ENCODE measurements at regions not wholly inside any gene's neighbourhood (a gene's known extent, or its start where the extent isn't known, plus 50 kb on each side); places are given as distances from the start of the nearest gene placed in this dataset.
"Not testable (repeated sequence)": the region's sequence is repeated elsewhere in the genome, so short reads cannot be mapped to it uniquely, and the experiment has no call there.

DNA sequence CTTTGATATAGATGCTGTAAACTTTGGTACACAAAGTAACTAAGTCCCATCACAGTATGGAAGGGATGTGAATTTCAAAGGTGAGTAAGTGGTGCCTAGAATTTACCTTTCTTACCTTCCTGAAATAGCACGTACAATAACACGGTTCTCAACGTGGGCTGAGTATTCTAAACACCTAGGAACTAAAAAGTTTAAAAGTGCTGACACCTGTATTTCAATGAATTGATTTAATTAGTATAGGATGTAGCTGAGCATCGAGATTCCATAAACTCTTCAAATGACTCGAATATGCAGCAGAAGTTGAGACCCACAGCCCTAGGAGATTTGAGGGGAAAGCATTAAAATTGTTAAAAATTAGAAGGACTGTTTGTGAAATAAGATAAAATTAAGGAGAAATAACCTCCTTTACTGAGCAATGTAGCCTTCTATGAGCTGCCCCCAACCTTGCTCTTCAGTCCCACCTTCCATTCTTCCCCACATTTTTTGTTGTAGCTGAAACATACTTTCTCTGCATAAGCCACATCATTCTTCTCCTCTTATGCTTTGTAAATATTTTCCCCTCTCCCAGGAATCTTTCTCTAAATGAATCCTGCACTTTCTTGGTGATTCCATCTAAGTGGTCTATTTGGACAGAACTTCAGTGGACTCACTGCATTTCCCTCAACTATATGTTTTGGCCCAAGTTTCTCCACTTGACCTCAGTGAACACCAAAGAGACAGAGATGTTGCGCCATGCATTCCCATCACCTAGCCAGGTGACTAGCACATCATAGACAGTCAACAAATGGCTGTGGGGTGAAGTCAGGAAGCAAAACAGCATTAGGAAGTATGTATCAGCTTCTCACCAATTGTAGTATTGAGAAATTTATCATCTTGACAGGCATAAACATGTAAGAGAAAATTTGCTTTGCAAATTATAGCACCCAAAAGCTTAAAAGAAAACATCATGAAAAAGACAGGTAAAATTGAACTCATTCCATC is 156.5 kb upstream of the TAS2R1 start:
- DNase-seq, result no peak

DNA sequence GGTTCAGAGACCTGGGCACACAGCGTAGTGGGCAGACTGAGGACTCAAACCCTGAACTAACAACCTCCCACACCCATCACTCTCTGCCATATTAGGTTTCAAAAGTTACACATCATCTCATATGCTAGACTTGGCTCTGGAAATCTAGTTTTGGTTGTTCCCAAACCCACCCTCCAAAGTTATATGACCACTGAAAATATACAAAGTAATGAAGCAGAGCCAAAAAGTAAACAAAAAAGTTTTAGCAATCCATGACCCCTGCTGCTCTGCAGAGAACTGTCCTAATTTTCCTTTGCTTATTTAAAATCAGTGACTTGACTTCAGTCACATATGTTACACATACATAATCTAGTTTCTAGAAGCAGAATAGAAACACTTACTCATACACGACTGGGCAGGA is 155.6 kb upstream of the TAS2R1 start:
- DNase-seq, result no peak

DNA sequence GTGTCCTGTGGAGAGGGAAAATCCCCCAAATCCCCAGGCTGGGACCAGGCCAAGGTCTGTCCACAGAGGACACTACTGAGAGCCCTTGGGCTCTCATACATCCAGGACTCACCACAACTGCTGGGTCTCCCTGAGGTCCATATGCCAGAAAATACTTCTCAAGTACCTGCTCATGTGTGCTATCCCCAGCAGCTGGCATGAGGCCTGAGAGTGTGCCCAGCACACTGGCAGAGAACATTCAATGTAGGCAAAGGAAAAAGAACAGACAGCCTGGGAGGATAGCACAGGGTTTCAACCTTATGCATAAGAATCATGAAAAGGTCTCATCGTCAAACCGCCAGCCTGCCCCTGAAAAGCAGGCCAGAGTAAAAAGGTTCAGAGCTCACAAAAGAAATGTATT is 154.1 kb upstream of the TAS2R1 start:
- DNase-seq, result no peak

DNA sequence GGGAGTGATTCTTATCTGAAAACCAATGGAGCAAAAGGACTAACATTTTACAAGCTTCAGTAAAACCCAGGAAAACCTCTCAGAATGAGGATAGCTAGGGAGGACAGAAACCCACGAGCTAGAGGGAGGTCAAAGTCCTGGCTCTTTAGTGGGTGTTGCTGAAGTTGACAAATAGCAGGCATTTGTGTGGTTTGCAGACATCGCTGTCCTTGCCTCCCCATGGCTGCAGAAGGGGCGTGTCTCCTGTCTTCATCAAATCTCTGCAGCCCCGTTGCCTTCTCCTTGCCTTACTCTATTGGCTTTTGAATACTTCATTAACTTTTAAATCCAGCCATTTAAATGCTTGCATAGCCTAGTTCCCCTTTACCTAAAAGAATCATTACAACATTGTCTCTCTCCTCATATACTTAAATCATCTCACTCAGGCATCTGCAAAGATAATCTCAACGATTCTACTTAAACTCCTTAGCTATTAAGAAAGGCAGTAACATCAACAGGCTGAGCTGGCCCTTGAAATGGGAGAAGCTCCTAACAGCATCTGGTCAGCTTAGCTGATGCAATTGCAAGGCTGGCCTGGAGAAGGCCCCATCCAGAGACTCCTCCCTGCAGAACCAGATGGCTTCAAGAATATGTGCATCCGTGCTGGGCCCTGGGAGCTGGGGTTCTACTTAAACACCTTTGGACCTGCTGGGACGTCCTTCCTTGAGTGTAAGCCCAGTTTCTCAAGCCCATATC is 152.8 kb upstream of the TAS2R1 start:
- no peak for DNase-seq

DNA sequence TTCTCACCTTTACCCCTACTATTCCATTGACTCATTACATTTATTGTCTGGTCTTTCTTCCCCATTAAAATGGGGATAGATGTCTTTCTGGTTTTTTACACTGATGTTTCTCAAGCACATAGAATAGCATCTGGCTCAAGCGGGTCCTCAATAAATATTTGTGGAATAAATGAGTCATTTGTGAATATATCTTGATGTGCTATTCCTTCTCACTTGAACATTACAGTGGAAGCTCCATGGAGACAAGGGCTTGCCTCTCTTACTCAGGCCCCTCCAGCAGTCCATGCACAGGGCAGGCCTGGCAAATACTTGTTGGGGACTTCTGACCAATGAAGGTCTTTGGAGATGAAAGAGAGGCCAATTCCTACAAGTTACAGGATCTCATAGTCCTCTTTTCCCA is 151.7 kb upstream of the TAS2R1 start:
- DNase-seq, result no peak

DNA sequence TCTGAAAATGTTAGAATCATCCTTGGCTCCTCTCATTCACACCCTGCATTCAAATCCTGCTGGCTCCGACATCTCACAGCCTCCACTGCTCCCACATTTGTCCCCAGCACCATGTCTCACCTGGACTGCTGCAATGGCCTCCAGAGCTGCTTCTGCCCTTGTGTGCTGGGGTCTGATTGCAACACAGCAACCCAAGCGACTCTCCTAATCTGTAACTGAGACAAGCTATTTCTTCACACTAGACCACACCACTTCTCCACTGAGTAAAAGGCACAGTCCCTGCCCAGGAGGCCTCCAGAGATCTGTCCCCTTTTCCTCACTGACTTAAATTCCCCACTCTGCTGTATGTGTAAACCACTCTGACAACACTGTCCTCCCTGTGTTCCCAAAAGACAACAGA is 151.1 kb upstream of the TAS2R1 start:
- no peak for DNase-seq

DNA sequence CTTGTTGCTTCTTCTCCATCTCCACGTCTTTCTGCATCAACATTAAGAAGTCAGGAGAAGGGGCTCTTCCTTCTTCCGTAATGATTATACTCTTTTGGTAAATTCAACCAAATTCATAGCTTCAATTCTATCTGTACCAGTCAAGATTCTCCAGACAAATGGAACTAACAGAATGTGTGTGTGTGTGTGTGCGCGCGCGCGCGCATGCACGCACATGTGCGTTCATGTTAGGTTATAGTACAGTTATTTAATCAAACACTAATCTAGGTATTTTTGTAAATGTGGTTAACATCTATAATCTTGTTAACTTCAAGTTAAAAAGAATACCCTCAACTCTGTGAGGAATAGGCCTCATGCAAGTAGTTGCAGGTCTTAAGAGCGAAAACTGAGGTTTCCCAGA is 150.3 kb upstream of the TAS2R1 start:
- no peak for DNase-seq

DNA sequence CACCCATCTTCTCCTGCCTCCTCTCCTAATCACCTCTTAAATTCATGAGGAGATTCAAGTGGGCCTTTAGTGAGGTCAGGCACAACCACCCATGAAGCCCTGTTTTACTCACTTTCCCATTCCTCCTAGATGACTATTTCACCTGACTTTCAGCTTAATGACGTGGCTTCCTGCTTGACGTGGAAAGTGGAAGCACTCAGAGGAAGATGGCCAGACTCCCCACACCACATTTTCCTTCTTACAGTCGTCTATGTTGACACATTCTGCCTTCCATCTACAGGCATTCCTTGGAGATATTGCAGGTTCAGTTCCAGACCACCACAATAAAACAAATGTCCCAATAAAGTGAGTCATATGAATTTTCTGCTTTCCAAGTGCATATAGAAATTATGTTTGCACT is 146.4 kb upstream of the TAS2R1 start:
- DNase-seq, result no peak

DNA sequence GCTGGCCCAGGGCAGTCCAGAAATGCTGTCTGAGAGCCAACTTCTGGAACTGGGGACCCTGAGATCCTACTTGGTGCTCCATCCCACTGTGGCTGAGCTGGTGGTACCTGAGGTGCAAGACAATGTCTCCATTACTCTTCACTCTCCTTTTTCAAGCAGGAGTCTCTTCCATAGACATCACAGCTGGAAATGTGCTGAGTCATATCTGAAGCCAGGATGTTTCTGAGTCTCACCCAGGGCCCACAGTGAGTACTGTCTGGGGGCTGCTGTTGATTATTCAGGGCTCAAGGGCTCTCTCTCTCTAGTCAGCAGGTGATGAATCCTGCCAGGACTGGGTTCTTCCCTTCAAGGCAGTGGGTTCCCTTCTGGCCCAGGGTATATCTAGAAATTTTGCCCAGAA is 145.2 kb upstream of the TAS2R1 start:
- no peak for DNase-seq

DNA sequence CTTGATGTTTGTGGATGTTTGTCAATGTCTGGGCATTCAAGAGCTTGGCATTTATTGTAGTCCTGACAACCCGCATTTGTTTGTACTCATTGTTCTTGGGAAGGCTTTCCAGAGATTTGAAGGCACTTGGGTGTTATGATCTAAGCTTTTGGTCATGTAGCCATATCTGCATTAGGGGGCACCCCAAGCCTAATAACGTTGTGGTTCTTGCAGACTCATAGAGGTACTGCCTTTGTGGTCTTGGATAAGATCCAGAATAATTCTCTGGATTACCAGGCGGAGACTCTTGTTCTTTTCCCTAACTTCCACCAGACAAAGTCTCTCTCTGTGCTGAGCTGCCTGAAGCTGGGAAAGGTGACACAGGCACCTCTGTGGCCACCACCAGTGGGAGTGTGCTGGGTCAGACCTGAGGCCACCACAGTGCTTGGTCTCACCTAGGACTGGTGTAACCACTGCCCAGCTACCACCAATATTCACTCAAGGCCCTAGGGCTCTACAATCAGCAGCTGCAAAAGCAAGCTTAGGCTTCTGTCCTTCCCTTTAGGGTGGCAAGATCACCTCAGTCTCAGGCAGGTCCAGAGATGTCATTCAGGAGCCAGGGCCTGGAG is 144.4 kb upstream of the TAS2R1 start:
- DNase-seq, result no peak

DNA sequence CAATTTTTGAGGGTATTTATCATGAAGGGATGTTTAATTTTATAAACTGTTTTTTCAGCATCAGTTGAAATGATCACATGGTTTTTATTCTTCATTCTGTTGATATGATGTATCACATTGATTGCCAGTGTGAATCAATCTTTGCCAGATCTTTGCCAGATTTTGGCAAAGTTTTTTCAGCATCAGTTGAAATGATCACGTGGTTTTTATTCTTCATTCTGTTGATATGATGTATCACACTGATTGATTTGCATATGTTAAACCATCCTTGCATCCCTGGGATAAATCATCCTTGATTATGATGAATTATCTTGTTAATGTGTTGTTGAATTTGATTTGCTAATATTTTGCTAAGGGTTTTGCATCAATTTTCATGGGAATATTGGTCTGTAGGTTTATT is 140.9 kb upstream of the TAS2R1 start:
- no peak for DNase-seq

DNA sequence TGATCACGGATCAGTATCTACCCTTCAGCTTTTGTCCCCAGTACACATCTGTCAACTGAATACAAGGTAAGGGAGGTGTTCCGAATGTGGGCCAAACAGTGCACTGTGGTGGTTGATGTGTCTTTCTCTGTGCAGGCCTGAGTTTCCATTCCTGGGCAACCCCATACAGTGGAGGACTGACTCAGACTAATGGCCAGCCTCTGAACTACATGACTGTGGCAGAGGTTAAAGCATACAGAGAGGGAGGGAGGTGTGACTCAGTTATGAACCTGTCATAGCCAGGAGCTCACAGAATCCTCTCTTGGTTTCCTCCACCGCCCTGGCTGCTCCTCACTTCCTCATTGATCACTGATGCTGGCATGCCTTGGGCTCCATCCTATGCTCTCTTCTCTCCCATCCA is 136.4 kb upstream of the TAS2R1 start:
- DNase-seq, result no peak

DNA sequence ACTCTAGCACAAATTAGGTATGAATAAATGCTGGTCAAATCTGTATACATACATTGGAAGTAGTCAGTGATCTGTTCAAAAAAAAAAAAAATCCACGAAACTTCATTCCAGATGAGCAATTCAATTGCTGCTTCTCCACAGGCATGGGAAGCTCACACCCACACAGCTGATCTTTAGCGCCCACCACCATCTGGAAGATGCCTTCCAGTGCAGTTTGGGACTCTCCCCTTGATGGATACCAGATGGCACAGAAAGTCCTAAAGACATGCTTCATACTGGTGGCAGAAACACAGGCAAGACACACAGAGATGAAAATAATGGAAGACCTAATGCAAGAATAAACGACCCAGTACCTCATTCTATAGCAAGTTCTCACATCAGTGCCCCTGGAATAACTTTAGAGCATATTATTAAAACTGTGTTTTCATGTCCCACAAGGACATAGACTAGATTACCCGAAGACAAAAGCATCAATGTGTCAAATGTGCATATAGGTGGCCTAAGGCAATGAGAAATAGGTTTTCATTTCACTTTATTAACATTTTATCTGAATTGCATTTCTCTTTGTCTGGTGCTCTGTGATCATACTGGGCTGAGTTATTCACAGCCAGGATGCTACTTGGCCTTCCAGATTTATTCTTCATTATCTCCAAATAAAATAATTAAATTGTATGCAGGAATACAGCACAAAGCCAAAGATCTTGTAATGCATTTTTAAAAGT is 135.4 kb upstream of the TAS2R1 start:
- DNase-seq, result peak; percentile 6

DNA sequence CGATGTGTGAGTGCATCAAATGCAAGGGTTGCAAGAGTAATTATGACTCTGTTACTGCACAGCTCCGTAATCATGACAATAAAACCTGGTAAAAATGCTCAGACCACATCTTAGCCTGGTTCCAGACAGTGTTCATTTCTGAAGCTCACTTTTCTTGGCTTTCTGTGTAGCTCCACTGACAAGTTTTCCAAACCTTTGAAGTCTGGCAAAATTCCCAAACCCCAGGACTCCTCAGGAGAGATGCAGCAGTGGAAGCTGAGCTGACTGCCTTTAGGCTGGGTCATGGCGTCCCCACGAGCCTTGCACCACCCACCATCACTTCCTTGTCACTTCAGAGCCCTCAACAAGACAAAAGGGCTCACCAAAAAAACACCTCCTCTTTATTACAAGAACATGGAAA is 131.6 kb upstream of the TAS2R1 start:
- DNase-seq, result no peak

DNA sequence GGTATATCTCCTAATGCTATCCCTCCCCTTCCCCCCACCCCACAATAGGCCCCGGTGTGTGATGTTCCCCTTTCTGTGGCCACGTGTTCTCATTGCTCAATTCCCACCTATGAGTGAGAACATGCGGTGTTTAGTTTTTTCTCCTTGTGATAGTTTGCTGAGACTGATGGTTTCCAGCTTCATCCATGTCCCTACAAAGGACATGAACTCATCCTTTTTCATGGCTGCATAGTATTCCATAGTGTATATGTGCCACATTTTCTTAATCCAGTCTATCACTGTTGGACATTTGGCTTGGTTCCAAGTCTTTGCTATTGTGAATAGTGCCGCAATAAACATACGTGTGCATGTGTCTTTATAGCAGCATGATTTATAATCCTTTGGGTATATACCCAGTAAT is 122.5 kb upstream of the TAS2R1 start:
- DNase-seq, result not testable (repeated sequence)

DNA sequence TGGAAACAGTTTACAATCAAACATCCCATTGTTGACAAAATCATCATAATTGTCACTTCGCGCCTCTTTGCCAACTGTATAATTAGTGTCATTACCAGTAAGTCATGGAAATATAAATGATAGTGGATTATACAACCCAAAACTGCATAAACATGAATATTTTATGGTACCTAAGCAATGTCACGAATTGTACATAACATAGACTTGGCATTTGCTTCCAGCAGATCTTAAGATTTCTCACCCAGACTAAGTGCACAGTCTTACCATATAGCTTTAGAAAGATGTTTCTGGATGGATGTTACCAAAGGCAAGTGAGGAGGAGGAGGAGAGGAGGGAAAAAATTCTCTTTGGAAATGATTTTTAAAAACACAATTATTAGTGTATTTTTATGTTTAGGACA is 113.4 kb upstream of the TAS2R1 start:
- no peak for DNase-seq

DNA sequence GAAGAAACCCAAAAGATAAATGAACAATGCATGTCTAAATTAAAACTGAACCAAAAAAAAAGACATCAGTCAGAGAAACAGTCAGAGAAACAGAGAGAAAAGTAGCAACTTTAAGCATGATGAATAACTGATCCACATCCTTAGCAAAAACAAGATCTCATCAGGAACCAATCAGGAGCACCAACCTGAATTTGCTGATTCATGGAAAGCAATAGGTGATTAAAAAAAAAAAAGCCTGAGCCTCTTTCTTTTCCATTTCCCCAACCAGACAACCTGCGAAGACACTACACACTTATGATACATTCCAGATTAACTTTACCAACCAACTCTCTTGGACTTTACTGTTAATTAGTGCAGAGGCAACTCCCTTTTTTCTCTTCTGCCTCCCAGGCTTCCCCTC is 112.7 kb upstream of the TAS2R1 start:
- DNase-seq, result no peak

DNA sequence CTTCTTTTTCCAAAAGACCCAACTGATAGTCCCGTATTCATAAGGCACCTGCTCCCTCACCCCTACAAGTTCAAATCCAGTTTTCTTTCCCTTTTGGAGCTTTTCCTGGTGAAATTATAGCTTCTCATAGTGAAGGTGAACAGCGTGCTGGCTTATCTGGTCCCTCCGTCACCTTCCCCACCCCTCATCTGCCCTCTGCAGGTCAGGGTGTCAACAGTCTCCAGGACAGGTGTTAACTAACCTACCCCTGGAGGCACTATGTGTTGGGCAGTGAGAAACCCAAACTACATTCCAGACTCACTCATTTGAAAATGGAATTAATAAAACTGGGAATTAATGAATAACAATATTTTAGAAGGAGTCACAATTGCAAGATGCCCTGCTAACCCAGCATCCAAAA is 109.0 kb upstream of the TAS2R1 start:
- DNase-seq, result no peak

DNA sequence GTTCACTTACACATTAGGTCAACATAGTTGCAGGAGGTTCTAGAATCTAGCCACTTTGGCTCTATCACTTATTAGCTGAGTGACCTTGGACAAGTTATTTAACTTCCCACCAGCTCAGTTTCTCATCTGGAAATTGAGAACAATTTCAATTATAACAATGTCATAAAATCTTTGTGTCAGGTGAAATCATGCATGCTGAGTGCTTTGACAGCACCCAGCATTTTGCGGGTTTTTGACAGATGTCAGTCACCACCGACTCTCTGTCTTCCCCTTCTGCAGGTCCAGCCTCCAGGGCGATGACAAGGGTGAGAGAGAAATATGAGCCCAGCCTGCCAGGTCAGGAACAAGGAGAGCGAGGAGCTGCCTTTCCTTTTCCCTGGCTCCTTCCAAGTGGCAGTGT is 107.1 kb upstream of the TAS2R1 start:
- DNase-seq, result no peak

DNA sequence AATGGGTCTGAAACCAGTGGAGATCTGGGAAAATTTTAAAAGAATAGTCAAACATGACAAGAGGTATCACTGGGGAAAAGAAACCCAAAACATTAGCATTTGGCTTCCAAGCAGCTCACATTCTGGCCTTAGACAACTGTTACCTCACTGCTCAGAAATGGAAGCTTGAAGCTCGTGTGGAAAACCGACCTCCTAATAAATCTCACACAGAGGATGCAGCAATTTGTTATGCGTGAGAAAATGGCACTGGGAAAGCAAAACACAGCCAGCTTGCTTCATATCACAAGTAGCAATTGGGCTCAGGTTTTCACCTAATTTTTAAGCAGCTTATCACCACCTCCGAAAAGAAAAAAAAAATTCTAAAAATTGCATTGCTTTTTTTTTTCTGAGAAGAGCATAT is 103.3 kb upstream of the TAS2R1 start:
- no peak for DNase-seq

DNA sequence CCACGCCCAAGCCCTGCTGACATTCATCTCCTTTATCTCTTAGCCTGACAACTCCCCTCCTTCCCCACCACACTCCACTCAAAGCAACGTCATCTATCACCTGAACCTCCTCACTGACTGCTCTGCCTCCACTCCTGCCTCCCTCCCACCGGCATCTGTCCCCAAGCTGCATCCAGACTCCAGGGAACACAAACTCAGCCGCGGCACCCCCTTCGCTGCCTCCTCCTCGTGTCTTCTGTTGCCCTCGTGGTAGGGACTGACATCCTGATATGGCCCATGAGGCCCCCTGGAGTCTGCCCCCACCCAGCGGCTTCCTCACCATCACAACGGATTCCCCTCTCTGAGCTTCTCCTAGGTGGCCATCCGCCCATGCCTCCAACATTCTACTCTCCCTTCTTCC is 101.0 kb upstream of the TAS2R1 start:
- DNase-seq, result no peak

DNA sequence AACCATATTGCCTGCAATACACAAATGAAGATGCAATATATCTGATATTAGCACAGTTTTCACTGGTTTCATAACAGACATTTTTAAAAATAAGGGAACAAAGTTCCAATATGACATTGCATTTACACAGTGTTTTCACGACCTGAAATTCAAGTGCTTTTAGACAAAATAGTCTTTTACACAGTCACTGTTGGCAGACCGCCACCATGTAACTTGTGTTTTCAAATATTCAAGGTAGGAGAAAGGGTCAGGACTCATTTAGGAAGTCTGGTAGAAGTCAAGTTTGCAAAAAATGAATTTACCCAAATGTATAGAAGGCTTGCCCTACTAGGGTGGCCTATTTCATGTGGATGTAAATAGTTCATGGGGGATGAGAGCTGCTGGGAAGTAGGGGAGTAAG is 98.1 kb upstream of the TAS2R1 start:
- DNase-seq, result no peak

DNA sequence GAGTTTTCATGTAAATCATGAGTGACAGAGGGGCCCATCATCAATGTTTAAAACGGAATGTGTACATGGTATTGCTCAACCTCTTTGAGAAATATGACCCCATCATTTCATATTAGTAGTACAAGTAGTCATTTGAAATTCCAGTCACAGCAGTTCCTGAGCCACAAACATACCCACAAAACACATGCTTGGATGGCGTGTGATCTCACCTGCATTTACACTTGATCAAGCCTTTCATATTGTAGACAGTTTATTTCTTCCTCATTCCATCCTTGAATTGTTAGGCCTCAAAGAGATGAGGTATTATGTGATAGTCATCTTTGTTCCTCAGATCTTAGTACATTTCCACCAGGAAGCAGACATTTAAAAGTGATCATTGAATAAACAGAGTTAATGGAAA is 96.8 kb upstream of the TAS2R1 start:
- DNase-seq, result no peak

All from occipital lobe (tissue), 1 donor.